HG03025 (cell line): ENCODE measurements at regions not wholly inside any gene's neighbourhood (a gene's known extent, or its start where the extent isn't known, plus 50 kb on each side); places are given as distances from the start of the nearest gene placed in this dataset.
"Not testable (repeated sequence)": the region's sequence is repeated elsewhere in the genome, so short reads cannot be mapped to it uniquely, and the experiment has no call there.

Source experiments
- ATAC-seq: cut with Tn5 transposase; IDR thresholded peaks from one replicate; pipeline ENCODE4 v1.9.1; 2021; ENCODE audit warnings: mild to moderate bottlenecking, moderate library complexity; ENCODE audit not compliant: unreplicated experiment, low FRiP score

GRCh38 chr18:76307293-76307690, 187.8 kb downstream of the ZNF516 start:
- no peak for ATAC-seq

- no peak for ATAC-seq
These were observed 188.3 kb downstream of the ZNF516 start for GRCh38 chr18:76306685-76307292.

- no peak for ATAC-seq
These were observed 209.2 kb downstream of the ZNF516 start for GRCh38 chr18:76285866-76286265.

GRCh38 chr18:76281565-76281964, 213.5 kb downstream of the ZNF516 start:
- ATAC-seq = no peak

GRCh38 chr18:76277801-76278200, 217.2 kb downstream of the ZNF516 start:
- ATAC-seq = no peak

GRCh38 chr18:76275727-76276313, 219.2 kb downstream of the ZNF516 start:
- no peak for ATAC-seq

GRCh38 chr18:76274468-76275289, 220.4 kb downstream of the ZNF516 start:
- no peak for ATAC-seq

- ATAC-seq = no peak
These were observed 221.1 kb downstream of the ZNF516 start for GRCh38 chr18:76273956-76274355.

DNA sequence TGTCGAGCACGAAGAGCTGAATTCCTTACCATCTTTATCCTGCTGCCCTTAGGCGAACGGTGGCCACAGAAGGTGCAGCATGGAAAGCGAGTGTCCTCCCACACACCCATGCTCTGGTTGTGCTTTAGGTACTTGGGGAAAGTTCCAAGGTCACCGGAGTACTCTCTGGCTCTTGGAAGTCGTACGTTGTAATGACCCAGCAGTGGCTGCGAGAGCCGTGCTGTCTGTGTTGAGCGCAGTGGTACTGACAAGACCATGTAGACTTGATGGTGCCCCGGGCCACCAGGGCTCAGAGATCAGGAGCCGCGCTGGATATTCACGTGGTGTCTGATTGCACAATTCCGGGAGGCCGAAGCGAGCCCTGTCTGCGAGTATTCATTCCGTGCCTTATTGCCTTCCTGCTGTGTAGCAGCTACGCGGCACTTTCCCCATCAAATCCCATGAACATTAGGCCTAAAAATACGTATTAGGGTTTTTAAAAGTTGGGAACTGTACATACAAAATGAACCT, 222.0 kb downstream of the ZNF516 start:
- ATAC-seq = no peak

DNA sequence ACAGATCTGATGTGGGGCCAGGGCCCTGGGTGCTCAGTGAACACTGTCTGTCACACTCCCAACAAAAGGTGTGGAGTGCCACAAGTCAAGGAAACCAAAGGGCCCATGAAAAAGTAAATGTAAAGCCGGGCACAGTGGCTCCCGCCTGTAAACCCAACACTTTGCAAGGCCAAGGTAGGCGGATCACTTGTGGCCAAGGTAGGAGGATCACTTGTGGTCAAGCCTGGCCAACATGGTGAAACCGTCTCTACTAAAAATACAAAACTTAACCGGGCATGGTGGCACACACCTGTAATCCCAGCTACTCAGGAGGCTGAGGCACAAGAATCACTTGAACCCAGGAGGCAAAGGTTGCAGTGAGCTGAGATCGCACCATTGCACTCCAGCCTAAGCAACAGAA, 227.6 kb downstream of the ZNF516 start:
- not testable (repeated sequence) for ATAC-seq

DNA sequence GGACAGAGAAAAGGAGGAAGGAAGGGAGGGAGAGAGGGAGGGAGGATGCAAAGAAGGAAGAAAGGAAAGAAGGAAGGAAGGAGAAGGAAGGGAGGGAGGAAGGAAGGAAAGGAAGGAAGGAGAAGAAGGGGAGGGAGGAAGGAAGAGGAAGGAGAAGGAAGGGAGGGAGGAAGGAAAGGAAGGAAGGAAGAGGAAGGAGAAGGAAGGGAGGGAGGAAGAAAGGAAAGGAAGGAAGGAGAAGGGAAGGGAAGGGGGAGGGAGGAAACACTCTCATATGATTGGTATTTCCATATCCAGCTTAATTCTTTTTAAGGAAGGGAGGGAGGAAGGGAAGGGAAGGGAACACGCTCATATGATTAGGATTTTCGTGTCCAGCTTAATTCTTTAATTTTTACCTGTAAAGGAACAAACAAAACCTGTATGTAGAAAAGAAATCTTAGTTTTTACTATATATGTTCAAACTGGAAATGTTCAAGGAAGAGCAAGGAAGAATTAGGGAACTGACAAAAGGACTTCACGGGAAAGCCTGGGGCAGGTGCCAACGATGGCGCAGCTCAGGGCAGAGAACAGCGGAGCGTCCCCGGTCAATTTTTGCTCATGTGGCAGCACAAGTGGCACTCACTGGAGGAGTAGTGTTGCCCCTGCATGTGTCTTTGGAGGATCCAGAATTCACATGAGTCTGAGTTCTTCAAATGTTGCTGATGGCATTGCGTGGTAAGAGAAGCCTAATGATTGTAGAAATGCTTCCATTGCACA, 228.6 kb downstream of the ZNF516 start:
- no peak for ATAC-seq

- no peak for ATAC-seq
These were observed 229.4 kb downstream of the ZNF516 start for GRCh38 chr18:76265497-76266235.

DNA sequence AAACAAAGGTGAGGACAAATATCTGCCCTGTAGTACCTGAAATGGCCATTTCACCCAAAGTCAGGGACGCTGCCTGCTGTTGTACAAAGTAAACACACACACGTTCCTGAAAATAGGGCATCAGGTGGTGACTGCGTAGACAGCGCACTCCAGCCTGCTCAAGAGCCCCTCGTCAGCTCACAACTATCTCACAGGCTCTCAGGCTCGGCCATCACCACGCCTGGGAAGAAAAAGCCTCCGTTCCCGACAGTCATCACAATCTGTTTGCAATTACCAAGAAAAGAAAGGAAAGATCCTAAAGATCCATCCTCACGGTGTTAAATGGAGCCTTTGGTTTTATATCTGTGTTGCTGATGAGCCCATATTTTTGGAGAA, 230.2 kb downstream of the ZNF516 start:
- ATAC-seq = no peak

DNA sequence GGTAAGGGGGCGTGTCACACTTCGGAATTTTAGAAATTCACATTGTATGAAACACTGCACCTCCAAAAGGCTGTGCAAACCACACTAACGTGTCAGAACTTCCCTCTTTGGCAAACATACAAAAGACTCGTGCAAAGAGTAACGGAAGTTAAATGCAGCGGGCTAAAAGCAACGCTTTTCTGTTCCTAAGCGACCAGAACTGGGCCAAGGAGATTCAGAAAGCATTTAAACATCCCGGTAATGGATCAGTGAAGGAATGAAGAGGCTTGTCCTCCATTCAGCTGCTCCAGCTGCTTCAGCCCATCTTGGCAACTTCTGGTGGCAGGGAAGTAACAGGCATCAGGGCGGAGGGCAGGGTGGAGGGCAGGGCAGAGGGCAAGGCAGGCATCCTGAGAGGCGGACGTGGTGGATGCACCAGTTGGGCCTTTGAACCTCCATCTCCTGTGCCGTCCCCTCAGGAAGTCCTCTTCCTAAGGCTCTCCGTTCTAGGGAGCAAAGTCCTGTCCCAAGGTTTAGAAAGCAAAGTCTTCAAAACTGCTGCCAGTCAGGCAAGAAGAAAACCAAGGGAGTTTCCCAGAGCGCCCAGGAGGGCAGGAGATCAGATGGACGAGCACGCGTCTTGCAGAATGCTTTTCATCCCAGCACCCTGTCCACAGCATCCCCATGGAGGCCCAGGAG, 230.7 kb downstream of the ZNF516 start:
- no peak for ATAC-seq

GRCh38 chr18:76263046-76264005, 231.7 kb downstream of the ZNF516 start:
- ATAC-seq = no peak

- no peak for ATAC-seq
These were observed 234.0 kb downstream of the ZNF516 start for GRCh38 chr18:76260941-76261472.

DNA sequence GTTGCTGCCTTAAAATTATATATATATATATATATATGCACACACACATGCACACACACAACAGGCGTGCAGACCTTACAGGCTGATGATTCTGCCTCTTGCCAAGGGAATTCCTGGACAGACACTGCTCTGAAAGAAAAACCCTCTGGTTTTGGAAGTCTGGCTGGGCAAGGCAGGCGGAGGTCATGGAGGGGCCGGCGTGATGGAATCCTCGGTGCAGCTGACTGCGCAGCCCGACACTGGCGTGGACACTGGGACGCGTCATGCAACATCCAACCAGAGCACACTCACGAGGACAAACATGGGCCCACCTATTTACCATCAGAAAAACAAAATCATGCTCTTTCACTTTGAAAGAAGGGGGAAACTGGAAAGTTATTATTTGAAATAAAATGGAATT, 235.3 kb downstream of the ZNF516 start:
- no peak for ATAC-seq

DNA sequence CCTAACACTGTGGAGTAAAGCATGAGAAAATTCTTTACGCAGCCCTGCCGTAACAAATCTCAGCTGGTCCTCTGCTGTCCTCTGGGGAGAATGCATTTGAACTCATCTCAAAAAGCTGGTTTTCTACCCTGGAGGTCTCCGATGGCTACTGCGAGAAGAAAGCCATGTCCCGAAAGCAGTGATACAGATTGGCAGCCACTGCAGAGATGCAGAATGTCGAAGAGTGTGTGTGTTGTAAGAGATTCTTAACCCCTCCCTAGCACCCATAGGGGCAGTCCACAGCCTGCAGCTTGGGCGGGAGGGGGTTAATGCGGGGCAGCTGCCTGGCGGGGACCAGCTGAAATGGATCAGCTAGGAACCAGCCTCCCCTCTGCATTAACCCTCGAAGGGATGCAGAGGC, 235.9 kb downstream of the ZNF516 start:
- no peak for ATAC-seq
